Gastrocnemius medialis (tissue), 4 donors: ENCODE measurements at regions not wholly inside any gene's neighbourhood (a gene's known extent, or its start where the extent isn't known, plus 50 kb on each side); places are given as distances from the start of the nearest gene placed in this dataset.
"Not testable (repeated sequence)": the region's sequence is repeated elsewhere in the genome, so short reads cannot be mapped to it uniquely, and the experiment has no call there.

Experiments
- CTCF ChIP-seq, 5 experiments: fragments of 450-650 bp in 3 of 5; fragments of 200-600 bp in 2 of 5; sonication (generic) in 2 of 5; IDR thresholded peaks in 4 of 5; conservative IDR thresholded peaks in 1 of 5; 1 replicate in 4 of 5; 2 replicates in 1 of 5; pipeline ENCODE4 v1.5.1; 2016 to 2019; ENCODE audit warnings: antibody characterized with exemption in 5 of 5, mild to moderate bottlenecking in 3 of 5, moderate library complexity in 3 of 5
- POLR2A ChIP-seq, 2 donors: fragments of 450-650 bp; IDR thresholded peaks; one replicate each; pipeline ENCODE4 v1.6.1; 2017; ENCODE audit warnings: antibody characterized with exemption in 2 of 2, mild to moderate bottlenecking in 2 of 2, moderate library complexity in 2 of 2

- TF ChIP-seq CTCF (IDR thresholded peaks at IDR 0.05 in 4 of 5, conservative IDR thresholded peaks at IDR 0.05 in 1 of 5); POLR2A (IDR thresholded peaks at IDR 0.05): not testable (repeated sequence)
These were observed 1119.1 kb downstream of the SUCLG1 start for GRCh38 chr2:83339942-83340341.
